ENCODE measurements at regions not wholly inside any gene's neighbourhood (a gene's known extent, or its start where the extent isn't known, plus 50 kb on each side); places are given as distances from the start of the nearest gene placed in this dataset.

GRCh38 chr5:3862906-3863305 lies 267.3 kb downstream of the IRX1 start:
- Mint-ChIP-seq H3K9me3 (ENCODE audit: unreplicated experiment) (peaks cover 9% of the 10 kb centered on the region), H3K27ac (ENCODE audit: unreplicated experiment) (no peak overlapping the region), H3K4me1 (ENCODE audit: low read depth, unreplicated experiment) (peaks cover 5% of the 10 kb centered on the region), H3K36me3 (ENCODE audit: low read depth, unreplicated experiment) (no peaks in the 10 kb centered on the region), H3K27me3 (ENCODE audit: low read depth, unreplicated experiment) (peaks cover 17% of the 10 kb centered on the region), H3K4me3 (ENCODE audit: unreplicated experiment) (no peak overlapping the region)
- no peaks in the 10 kb centered on the region for H3K27me3 ChIP-seq (ENCODE audit: insufficient read depth, low read length)
- H3K4me2 ChIP-seq (ENCODE audit: low read length) = no peak overlapping the region
- no peaks in the 10 kb centered on the region for H4K20me1 ChIP-seq (ENCODE audit: insufficient read depth, low read length)
- no peaks in the 10 kb centered on the region for H3K4me1 ChIP-seq (ENCODE audit: insufficient read depth, low read length)
- no peaks in the 10 kb centered on the region for H3K79me2 ChIP-seq (ENCODE audit: insufficient read depth, low read length)
- no peak overlapping the region for H3K27ac ChIP-seq (ENCODE audit: low read depth, low read length)
- peaks cover 4% of the 10 kb centered on the region for H3K9me3 ChIP-seq (ENCODE audit: insufficient read depth, low read depth, low read length)
- DNase-seq (ENCODE audit: low read depth) (no peak), FAIRE-seq (no peak)
- H3K36me3 ChIP-seq (ENCODE audit: insufficient read depth, low read length) = no peaks in the 10 kb centered on the region
- no peak for TF ChIP-seq EZH2 (IDR thresholded peaks at IDR 0.05; ENCODE audit: insufficient read depth, low read length)
- TF ChIP-seq, protein P1, sequence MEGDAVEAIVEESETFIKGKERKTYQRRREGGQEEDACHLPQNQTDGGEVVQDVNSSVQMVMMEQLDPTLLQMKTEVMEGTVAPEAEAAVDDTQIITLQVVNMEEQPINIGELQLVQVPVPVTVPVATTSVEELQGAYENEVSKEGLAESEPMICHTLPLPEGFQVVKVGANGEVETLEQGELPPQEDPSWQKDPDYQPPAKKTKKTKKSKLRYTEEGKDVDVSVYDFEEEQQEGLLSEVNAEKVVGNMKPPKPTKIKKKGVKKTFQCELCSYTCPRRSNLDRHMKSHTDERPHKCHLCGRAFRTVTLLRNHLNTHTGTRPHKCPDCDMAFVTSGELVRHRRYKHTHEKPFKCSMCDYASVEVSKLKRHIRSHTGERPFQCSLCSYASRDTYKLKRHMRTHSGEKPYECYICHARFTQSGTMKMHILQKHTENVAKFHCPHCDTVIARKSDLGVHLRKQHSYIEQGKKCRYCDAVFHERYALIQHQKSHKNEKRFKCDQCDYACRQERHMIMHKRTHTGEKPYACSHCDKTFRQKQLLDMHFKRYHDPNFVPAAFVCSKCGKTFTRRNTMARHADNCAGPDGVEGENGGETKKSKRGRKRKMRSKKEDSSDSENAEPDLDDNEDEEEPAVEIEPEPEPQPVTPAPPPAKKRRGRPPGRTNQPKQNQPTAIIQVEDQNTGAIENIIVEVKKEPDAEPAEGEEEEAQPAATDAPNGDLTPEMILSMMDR (IDR thresholded peaks at IDR 0.05; ENCODE audit: insufficient read depth, low read depth, low read length) = no peak
- no peak overlapping the region for H2AFZ ChIP-seq (ENCODE audit: low read depth, low read length)
- no peak overlapping the region for H3K4me3 ChIP-seq (ENCODE audit: insufficient read depth, low read depth, low read length)
- H3K9ac ChIP-seq (ENCODE audit: low read length) = no peak overlapping the region

GRCh38 chr5:3875144-3875543 lies 279.5 kb downstream of the IRX1 start:
- Mint-ChIP-seq H3K36me3 (ENCODE audit: low read depth, unreplicated experiment) (no peaks in the 10 kb centered on the region), H3K27me3 (ENCODE audit: low read depth, unreplicated experiment) (peaks cover 14% of the 10 kb centered on the region), H3K27ac (ENCODE audit: unreplicated experiment) (no peak overlapping the region), H3K4me3 (ENCODE audit: unreplicated experiment) (no peak overlapping the region), H3K4me1 (ENCODE audit: low read depth, unreplicated experiment) (no peaks in the 10 kb centered on the region), H3K9me3 (ENCODE audit: unreplicated experiment) (no peaks in the 10 kb centered on the region)
- no peaks in the 10 kb centered on the region for H3K36me3 ChIP-seq (ENCODE audit: insufficient read depth, low read length)
- no peaks in the 10 kb centered on the region for H3K79me2 ChIP-seq (ENCODE audit: insufficient read depth, low read length)
- DNase-seq (ENCODE audit: low read depth) (no peak), FAIRE-seq (no peak)
- H3K27me3 ChIP-seq (ENCODE audit: insufficient read depth, low read length) = no peaks in the 10 kb centered on the region
- no peak overlapping the region for H2AFZ ChIP-seq (ENCODE audit: low read depth, low read length)
- no peaks in the 10 kb centered on the region for H4K20me1 ChIP-seq (ENCODE audit: insufficient read depth, low read length)
- H3K27ac ChIP-seq (ENCODE audit: low read depth, low read length) = no peak overlapping the region
- no peak overlapping the region for H3K9ac ChIP-seq (ENCODE audit: low read length)
- no peak overlapping the region for H3K4me3 ChIP-seq (ENCODE audit: insufficient read depth, low read depth, low read length)
- TF ChIP-seq, protein P1 (IDR thresholded peaks at IDR 0.05; ENCODE audit: insufficient read depth, low read depth, low read length) = no peak
- no peak for TF ChIP-seq EZH2 (IDR thresholded peaks at IDR 0.05; ENCODE audit: insufficient read depth, low read length)
- H3K9me3 ChIP-seq (ENCODE audit: insufficient read depth, low read depth, low read length) = no peaks in the 10 kb centered on the region
- H3K4me1 ChIP-seq (ENCODE audit: insufficient read depth, low read length) = no peaks in the 10 kb centered on the region
- H3K4me2 ChIP-seq (ENCODE audit: low read length) = no peak overlapping the region

- Histone ChIP-seq H4K20me1 (ENCODE audit: insufficient read depth, low read length) (no peaks in the 10 kb centered on the region), H3K4me1 (ENCODE audit: insufficient read depth, low read length) (no peaks in the 10 kb centered on the region), H3K79me2 (ENCODE audit: insufficient read depth, low read length) (no peaks in the 10 kb centered on the region), H3K4me3 (ENCODE audit: insufficient read depth, low read depth, low read length) (no peak overlapping the region), H3K9me3 (ENCODE audit: insufficient read depth, low read depth, low read length) (peaks cover 2% of the 10 kb centered on the region), H3K27ac (ENCODE audit: low read depth, low read length) (no peak overlapping the region), H2AFZ (ENCODE audit: low read depth, low read length) (no peak overlapping the region), H3K9ac (ENCODE audit: low read length) (no peak overlapping the region), H3K36me3 (ENCODE audit: insufficient read depth, low read length) (no peaks in the 10 kb centered on the region), H3K27me3 (ENCODE audit: insufficient read depth, low read length) (no peaks in the 10 kb centered on the region), H3K4me2 (ENCODE audit: low read length) (no peak overlapping the region)
- DNase-seq (ENCODE audit: low read depth) (no peak), FAIRE-seq (no peak)
- no peak overlapping the region for H3K4me3 Mint-ChIP-seq (ENCODE audit: unreplicated experiment)
- TF ChIP-seq EZH2 (IDR thresholded peaks at IDR 0.05; ENCODE audit: insufficient read depth, low read length) = no peak
- TF ChIP-seq, protein P1 (IDR thresholded peaks at IDR 0.05; ENCODE audit: insufficient read depth, low read depth, low read length) = no peak
- peaks cover 1% of the 10 kb centered on the region for H3K36me3 Mint-ChIP-seq (ENCODE audit: low read depth, unreplicated experiment)
- peaks cover 26% of the 10 kb centered on the region for H3K27me3 Mint-ChIP-seq (ENCODE audit: low read depth, unreplicated experiment)
- no peak overlapping the region for H3K27ac Mint-ChIP-seq (ENCODE audit: unreplicated experiment)
- H3K4me1 Mint-ChIP-seq (ENCODE audit: low read depth, unreplicated experiment) = no peaks in the 10 kb centered on the region
- peaks cover 5% of the 10 kb centered on the region for H3K9me3 Mint-ChIP-seq (ENCODE audit: unreplicated experiment)
These were observed 282.6 kb downstream of the IRX1 start for GRCh38 chr5:3878267-3878666.
